GM21526 (cell line): ENCODE measurements at regions not wholly inside any gene's neighbourhood (a gene's known extent, or its start where the extent isn't known, plus 50 kb on each side); places are given as distances from the start of the nearest gene placed in this dataset.

Source experiments
- ATAC-seq: cut with Tn5 transposase; IDR thresholded peaks from one replicate; pipeline ENCODE4 v1.9.1; 2021; ENCODE audit warnings: moderate library complexity; ENCODE audit not compliant: unreplicated experiment, low FRiP score

DNA sequence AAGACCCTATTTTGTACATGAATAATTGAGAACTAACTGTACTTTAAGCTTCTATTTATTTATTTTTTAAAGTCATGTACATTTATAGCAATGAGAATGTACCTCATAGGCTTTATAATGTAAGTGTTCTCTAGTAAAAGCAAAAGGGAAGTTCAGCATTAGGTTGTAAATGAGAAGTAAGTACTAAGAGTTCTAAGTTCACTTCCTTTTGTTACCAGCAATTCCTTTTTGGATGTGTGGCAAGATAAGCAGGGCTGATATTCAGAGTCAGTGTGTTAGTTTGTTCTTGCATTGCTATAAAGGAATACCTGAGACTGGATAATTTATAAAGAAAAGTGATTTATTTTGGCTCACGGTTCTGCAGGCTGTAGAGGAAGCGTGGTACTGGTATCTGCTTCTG lies 54.0 kb upstream of the CCN2 start:
- ATAC-seq = no peak

DNA sequence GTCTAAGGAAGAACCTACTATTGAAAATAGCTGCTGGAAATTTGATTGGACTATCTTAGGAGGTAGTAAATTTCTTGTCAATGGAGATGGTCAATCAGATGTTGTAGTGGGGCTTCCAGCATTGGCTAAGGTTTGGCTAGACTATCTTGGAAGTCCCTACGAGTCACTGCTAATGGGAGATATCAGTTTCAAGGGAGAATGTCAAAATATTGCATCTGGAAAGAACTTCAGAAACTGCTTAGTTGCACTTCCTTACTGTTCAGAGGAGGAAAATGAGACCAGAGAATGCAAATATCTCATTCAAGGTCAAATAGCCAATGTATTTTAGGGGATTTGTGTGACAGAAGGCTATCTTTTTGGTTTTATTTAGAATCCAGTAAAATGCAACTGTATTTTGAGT lies 53.5 kb upstream of the CCN2 start:
- no peak for ATAC-seq

DNA sequence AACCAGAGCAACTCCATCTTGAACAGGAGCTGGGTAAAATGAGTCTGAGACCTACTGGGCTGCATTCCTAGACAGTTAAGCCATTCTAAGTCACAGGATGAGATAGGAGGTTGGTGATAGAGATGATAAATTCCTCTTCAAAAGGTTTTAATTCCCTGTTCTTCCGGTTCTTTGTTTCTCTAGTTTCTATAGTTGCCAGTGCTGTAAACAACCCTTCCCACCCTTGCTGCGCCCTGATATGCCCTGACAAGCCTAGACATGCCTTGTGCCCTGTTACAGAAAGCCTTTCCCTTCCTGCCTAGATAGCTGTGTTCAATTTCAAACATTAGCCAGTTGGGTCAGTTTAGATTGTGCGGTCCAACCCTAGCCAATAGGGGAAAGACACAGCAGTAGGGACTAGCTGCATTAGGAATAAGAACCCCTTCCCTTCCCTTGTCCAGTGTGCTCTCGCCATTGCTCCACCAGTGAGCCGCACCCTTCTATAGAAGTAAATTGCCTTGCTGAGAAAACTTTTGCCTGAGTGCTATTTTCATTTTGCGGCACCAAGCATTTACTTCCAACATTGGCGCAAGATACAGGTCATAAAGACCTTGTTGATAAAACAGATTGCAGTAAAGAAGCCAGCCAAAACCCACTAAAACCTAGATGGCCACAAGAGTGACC lies 52.5 kb upstream of the CCN2 start:
- ATAC-seq = no peak
